ENCODE measurements at regions not wholly inside any gene's neighbourhood (a gene's known extent, or its start where the extent isn't known, plus 50 kb on each side); places are given as distances from the start of the nearest gene placed in this dataset.
"Not testable (repeated sequence)": the region's sequence is repeated elsewhere in the genome, so short reads cannot be mapped to it uniquely, and the experiment has no call there.

- DNase-seq (ENCODE audit: low read depth in 2 of 2) = no peak
Measured at GRCh38 chr6:163711615-163712565, 297.4 kb downstream of the QKI start.

- DNase-seq (ENCODE audit: low read depth in 2 of 2) = no peak
Measured at GRCh38 chr6:163710532-163711470, 296.3 kb downstream of the QKI start.

- no peak for DNase-seq (ENCODE audit: low read depth in 2 of 2)
Measured at GRCh38 chr6:163709693-163710092, 295.2 kb downstream of the QKI start.

GRCh38 chr6:163709255-163709654, 294.7 kb downstream of the QKI start:
- no peak for DNase-seq (ENCODE audit: low read depth in 2 of 2)

- DNase-seq (ENCODE audit: low read depth in 2 of 2) = no peak
Measured at GRCh38 chr6:163708466-163708865, 293.9 kb downstream of the QKI start.

GRCh38 chr6:163707387-163708355, 293.2 kb downstream of the QKI start:
- DNase-seq (ENCODE audit: low read depth in 2 of 2) = no peak

GRCh38 chr6:163706500-163707087, 292.1 kb downstream of the QKI start:
- DNase-seq (ENCODE audit: low read depth in 2 of 2) = no peak

- no peak for DNase-seq (ENCODE audit: low read depth in 2 of 2)
Measured at GRCh38 chr6:163705923-163706322, 291.4 kb downstream of the QKI start.

GRCh38 chr6:163702736-163703135, 288.2 kb downstream of the QKI start:
- no peak for DNase-seq (ENCODE audit: low read depth in 2 of 2)

GRCh38 chr6:163701762-163702161, 287.2 kb downstream of the QKI start:
- no peak for DNase-seq (ENCODE audit: low read depth in 2 of 2)

GRCh38 chr6:163698086-163698485, 283.6 kb downstream of the QKI start:
- no peak for DNase-seq (ENCODE audit: low read depth in 2 of 2)

- not testable (repeated sequence) for DNase-seq (ENCODE audit: low read depth in 2 of 2)
Measured at GRCh38 chr6:163696311-163696710, 281.8 kb downstream of the QKI start.

GRCh38 chr6:163695414-163695864, 280.9 kb downstream of the QKI start:
- no peak for DNase-seq (ENCODE audit: low read depth in 2 of 2)

GRCh38 chr6:163694988-163695398, 280.5 kb downstream of the QKI start:
- DNase-seq (ENCODE audit: low read depth in 2 of 2) = no peak

- DNase-seq (ENCODE audit: low read depth in 2 of 2) = no peak
Measured at GRCh38 chr6:163694072-163694471, 279.6 kb downstream of the QKI start.

GRCh38 chr6:163691049-163691448, 276.5 kb downstream of the QKI start:
- DNase-seq (ENCODE audit: low read depth in 2 of 2) = no peak

- no peak for DNase-seq (ENCODE audit: low read depth in 2 of 2)
Measured at GRCh38 chr6:163688739-163689362, 274.3 kb downstream of the QKI start.

- no peak for DNase-seq (ENCODE audit: low read depth in 2 of 2)
Measured at GRCh38 chr6:163687075-163687474, 272.6 kb downstream of the QKI start.

- DNase-seq (ENCODE audit: low read depth in 2 of 2) = no peak
Measured at GRCh38 chr6:163686301-163686700, 271.8 kb downstream of the QKI start.

- DNase-seq (ENCODE audit: low read depth in 2 of 2) = no peak
Measured at GRCh38 chr6:163683105-163683622, 268.6 kb downstream of the QKI start.
